GM18498 (cell line): ENCODE measurements at regions not wholly inside any gene's neighbourhood (a gene's known extent, or its start where the extent isn't known, plus 50 kb on each side); places are given as distances from the start of the nearest gene placed in this dataset.

Experiments
- ATAC-seq: cut with Tn5 transposase; IDR thresholded peaks from one replicate; pipeline ENCODE4 v1.9.1; 2021; ENCODE audit warnings: mild to moderate bottlenecking, moderate library complexity; ENCODE audit not compliant: unreplicated experiment

GRCh38 chr22:19574247-19574646, 50.0 kb upstream of the CLDN5 start:
- no peak for ATAC-seq

DNA sequence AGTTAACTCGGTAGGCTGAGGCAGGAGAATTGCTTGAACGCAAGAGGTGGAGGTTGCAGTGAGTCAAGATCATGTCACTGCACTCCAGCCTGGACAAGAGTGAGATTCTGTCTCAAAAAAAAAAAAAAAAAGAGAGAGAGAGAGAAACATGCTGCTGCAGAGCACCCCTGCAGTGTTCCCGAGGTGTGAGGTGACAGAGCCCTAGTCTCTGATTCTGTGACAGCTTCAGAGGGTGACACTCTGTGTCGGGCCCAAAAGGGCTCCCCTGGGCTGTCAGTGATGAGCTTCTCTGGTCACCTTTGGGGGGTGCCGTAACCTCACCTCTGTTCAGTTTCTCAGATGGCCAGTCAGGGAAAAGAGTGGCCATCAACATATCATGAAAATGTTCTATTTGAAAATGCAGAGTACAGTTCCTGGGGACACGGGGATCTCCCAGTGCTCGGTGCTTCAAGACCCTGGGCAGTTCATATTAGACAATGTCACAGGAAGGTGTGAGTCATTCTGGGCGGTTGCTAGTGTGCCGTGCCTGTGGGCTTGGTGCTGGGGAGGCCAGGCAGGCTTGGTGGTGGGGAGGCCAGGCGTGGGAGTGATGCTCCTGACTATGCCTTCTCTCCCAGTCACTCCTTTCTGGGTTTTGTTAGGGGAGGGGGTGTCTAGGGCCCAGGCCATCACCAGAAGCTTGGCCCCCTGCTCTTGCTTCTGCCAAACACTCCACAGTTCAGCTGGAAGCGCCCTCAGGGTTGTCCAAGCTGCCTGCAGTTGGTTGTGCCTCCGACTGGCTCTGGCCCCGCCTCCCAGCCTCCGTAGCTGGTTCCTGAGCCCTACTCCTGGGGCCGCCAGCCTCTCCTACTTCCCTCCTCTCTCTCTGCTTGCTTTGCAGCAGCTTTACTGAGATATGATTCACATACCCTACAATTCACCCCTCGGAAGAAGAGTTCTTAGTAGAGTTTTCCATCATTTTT, 52.5 kb upstream of the CLDN5 start:
- ATAC-seq, result no peak

DNA sequence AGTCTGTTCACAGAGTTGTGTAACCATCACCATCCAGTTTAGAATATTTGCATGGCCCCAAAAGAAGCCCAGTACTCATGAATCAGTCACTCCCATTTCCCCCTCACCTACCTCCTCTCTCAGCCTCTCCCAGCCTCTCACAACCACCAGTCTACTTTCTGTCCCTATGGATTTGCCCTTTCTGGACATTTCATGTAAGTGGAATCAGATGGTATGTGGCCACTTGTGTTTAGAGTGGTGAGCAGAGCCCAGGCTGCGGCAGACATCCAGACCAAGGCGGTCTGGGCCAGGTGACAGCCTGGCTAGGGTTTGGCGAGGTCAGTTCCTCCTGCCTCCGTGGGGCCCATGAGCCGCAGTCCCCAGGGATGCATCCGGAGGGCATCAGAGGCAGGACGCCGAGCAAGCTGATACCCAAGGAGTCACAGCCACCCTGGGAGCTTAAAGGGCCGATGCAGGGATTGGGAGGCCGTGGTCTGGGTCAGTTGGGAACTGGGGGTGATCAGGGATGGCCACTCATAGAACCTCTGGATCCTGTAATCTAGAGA, 53.3 kb upstream of the CLDN5 start:
- no peak for ATAC-seq

- ATAC-seq, result no peak
These were observed 54.2 kb upstream of the CLDN5 start for GRCh38 chr22:19578180-19579004.

- no peak for ATAC-seq
These were observed 55.1 kb upstream of the CLDN5 start for GRCh38 chr22:19579115-19579811.

GRCh38 chr22:19579880-19580279, 55.7 kb upstream of the CLDN5 start:
- ATAC-seq, result no peak

GRCh38 chr22:19580291-19580890, 56.2 kb upstream of the CLDN5 start:
- no peak for ATAC-seq

DNA sequence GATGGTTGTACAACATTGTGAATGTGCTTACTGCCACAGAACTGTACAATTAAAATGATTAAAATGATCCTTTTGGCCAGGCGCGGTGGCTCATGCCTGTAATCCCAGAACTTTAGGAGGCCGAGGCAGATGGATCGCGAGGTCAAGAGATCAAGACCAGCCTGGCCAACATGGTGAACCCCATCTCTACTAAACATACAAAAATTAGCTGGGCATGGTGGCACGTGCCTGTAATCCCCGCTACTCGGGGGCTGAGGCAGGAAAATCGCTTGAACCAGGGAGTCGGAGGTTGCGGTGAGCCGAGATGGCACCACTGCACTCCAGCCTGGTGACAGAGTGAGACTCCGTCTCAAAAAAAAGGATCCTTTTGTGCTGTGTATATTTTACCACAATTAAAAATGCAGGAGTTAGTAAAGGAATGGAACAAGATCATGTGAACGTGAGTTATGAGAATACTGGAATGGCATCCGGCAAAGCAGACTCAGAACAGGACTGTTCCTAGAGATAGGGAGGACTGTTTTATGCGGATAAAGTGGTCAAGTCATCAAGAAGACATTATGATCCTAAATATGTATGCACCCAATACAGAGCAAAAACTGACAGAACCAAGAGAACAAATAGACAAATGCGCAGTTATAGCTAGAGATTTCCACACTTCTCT, 58.0 kb upstream of the CLDN5 start:
- ATAC-seq, result no peak

GRCh38 chr22:19586922-19587684, 62.9 kb upstream of the CLDN5 start:
- ATAC-seq, result no peak

DNA sequence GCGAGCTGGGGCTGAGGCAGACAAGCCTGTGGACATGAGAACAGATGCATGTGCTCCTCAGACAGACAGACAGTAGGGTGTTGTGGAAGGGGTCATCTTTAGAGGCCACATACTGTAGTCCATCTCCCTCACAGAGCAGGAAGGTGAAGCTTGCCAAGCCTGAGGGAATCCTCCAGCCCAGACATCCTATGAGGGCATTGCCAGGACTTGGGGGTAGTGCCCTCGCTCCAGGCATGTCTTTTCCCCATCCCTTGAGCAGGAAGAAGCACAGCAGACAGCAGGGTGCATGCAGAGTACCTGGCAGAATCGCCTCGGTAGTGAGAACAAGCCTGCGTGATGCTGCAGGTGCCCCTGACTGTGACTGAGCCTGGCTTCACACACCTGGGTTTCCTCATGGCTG, 66.5 kb upstream of the CLDN5 start:
- no peak for ATAC-seq

DNA sequence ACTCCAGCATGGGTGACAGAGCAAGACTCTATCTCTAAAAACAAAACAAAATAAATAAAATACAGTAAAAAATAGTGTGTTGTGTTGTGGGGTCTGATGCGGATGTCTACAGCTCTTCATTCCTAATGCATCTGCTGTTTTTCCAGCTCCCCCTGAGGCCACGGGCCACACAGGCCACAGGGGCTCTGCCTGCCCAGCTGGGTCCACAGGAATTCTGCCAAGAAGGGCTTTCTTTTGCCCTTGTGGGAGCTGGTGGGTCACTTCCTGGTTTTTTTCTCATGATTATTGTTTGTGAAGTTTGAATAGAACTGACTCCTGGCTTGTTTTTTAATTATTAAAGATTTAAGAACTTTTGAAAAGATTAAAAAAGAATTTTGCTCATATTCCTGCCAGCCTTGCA, 67.4 kb upstream of the CLDN5 start:
- ATAC-seq, result no peak

GRCh38 chr22:19592464-19592863, 68.3 kb upstream of the CLDN5 start:
- ATAC-seq, result no peak

DNA sequence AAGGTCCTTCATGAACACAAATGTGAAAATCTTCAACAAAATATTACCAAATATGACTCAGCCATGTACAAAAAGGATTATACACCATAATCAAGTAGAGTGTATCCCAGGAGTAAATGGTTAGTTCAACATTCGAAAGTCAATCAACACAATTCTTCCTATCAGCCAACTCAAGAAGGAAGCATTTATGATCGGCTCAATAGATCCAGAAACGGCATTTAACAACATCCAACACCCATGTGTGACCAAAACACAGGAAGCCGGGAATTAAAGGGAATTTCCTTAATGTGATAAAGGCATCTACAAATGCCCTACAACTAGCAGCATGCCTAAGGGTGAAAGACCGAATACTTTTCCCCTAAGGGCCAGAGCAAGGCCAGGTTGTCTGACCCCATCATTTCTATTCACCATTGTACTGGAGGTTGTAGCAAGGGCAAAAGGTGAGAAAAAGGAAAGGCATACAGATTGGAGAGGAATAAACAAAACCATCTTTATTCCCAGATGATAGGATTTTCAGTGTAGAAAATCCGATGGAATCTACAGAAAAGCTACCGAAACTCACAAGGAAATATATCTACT, 69.9 kb upstream of the CLDN5 start:
- no peak for ATAC-seq

DNA sequence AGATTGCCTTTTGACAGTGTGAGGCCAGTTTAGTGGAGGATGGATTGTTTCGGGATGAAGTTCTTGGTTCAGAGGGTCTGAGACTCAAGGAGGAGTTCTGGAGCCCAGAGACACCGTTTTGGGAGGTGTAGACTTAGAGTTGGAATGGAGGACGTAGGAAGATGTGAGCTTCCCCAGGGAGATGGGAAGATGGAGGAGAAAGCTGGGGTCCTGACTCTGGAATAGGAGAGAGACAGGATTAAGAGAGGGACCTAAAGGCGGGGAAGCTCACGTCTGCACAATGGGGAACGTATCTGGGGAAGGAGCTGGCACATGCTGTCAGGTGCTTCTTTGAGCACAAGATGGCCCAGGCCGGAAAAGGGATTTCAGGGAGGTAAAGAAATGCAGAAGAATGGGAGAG, 71.3 kb upstream of the CLDN5 start:
- no peak for ATAC-seq

- ATAC-seq, result no peak
These were observed 72.6 kb upstream of the CLDN5 start for GRCh38 chr22:19596680-19597398.

DNA sequence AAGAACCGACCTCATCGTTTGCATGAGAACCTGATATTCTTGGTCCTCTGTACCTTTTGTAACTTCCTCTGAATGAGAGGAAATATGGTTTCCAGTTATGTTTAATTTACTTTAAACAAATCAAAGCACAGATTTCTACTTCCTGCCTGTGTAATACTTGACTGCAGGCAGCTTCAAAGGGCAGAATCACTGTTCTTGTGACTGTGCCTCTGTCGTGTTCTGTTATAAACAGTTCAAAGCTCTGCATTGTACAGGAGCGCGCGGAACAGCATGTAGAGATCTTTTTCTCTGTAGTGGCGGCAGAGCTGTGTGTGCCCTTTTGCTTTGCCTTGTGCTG, 73.2 kb upstream of the CLDN5 start:
- ATAC-seq, result no peak

DNA sequence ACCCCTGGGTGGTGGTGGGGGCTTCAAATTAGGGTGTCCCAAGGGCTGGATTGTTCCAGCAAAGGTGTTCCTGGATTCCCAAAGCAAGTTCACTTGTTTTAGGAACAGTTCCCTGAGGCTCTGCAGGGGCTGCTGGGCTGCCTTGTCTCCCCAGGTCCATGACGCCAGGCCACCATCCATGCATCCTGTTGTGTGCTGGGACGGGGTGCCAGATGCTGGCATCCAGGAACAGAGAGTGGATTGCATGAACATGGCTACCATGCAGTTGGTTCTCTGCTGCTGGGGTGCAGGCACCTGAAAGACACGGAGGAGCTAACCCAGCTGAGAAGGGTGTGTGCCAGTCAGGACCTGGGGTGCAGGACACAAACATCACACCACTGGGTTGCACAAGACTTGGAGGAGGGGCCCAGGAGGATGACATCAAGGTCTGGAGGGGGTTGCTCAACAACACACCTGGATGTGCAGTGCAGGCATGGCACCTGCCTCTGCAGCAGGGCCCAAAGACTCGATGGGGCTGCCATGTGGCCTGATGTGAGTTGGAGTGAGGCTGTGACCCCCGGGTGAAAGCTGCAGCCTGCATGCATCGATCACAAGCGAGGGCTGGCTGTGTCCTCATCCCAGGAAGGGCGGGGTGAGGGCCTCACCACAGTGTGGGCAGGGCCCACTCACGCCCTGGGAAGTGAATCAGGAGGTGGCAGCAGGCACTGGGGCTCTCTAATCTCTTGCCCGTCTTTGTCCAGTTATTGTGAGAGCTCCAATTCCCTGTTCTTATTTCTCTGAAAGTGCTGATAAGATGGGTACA, 74.0 kb upstream of the CLDN5 start:
- ATAC-seq, result no peak

DNA sequence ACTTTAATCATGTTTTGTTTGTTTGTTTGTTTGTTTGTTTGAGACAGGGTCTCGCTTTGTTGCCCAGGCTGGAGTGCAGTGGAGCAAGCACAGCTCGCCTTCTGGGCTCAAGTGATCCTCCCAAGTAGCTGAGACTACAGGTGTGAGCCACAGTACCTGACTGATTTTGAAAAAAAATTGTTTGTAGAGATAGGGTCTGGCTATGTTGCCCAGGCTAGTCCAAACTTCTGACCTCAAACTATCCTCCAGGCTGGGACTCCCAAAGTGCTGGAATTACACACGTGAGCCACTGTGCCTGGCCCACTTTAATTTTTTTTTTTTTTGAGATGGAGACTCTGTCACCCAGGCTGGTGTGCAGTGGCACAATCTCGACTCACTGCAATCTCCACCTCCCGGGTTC, 74.8 kb upstream of the CLDN5 start:
- ATAC-seq, result no peak
